ENCODE measurements at regions not wholly inside any gene's neighbourhood (a gene's known extent, or its start where the extent isn't known, plus 50 kb on each side); places are given as distances from the start of the nearest gene placed in this dataset.
"Not testable (repeated sequence)": the region's sequence is repeated elsewhere in the genome, so short reads cannot be mapped to it uniquely, and the experiment has no call there.

DNA sequence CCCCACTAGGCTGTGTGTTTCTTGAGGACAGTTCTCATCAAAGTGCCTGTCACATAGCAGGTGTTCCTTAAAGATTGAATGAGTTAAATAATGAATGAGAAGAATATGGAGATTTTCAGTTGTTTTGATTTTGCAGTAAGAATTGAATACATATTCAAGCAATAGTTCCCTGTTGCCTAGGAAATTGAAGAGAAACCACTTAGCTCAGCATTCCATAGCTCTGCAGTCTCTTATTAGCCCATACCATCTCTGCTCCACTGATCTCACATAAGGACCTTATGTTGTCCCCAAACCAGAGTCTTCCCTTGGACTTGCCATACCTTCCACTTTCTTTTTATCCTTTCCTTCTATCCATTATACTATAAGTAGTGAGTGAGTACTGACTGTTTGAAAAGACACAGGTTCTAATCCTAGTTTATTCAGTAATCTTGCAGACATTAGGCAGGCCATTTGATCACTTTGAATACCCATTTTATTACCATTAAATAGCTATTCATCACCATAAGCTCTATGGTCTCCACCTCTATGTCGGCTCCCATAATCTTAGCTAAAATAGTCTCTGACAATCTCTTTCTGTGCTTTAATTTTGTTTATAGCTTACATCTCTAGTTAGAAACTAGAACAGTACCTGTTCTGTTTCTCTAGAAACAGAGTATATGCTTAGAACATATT lies 1059.6 kb upstream of the SLIT2 start:
- no peak for DNase-seq

DNA sequence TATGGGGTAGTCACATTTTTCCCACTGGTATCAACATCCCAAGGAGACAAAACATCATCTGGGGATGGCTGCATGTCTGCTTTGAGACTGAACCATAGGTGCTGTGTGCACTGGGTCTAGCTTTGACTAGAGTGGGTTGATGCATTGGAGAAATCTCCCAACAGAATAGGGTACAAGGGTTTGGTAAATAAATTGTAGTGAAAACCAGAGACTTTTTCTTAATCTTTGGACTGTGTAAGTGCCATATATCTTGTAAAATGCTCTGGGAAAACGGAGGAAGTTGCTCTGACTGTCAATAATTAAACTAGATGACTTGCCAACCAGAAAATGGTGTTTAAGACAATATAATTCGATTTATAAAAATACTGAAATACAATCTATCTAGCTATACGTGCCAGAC lies 1064.0 kb upstream of the SLIT2 start:
- no peak for DNase-seq

DNA sequence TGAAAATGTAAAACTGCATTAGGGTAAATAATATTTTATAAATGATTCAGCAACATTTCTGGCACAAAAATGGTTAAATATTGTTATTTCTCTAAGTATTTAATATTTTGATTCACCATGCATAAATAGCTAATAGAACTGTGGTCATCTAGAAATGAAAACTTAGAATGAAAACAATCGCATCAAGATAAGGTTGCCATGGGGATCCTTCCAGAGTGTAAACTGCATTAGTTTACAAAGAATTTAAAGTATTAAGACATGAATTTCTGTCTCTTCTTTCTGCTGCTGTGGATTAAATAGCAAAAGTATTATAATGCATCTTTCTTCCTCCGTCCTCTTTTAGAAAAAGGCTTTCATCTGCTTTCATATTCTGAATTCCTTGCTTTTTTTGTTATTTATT lies 1064.6 kb upstream of the SLIT2 start:
- DNase-seq = no peak

DNA sequence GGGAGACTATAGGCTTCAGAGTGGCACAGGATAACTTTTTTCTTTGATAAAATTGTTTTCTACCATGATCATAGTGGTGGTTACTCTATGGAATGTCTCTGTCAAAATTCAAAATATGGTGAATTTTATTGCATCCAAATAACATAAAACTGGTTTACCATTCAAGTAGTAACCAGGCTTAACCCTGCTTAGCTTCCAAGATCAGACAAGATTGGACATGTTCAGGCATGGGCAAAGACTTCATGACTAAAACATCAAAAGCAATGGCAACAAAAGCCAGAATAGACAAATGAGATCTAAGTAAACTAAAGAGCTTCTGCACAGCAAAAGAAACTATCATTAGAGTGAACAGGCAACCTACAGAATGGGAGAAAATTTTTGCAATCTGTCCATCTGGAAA lies 1070.1 kb upstream of the SLIT2 start:
- DNase-seq = not testable (repeated sequence)

DNA sequence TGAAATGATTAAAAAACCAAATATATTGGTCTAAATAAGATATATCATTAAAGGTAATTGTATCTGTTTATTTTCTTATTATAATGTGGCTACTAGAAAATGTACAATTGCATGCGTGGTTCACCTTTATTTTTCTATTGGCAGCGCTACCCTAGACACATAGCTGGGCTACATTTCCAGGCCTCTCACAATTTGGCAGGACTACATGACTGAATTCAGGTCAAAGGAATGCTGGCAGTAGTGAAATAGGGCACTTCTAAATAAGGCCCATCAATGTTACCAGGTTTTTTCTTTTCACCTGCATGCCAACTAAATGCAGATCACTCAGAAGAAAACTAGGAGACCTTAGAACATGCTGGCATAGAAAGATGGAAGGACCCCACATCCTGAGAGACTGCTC lies 1072.9 kb upstream of the SLIT2 start:
- no peak for DNase-seq

DNA sequence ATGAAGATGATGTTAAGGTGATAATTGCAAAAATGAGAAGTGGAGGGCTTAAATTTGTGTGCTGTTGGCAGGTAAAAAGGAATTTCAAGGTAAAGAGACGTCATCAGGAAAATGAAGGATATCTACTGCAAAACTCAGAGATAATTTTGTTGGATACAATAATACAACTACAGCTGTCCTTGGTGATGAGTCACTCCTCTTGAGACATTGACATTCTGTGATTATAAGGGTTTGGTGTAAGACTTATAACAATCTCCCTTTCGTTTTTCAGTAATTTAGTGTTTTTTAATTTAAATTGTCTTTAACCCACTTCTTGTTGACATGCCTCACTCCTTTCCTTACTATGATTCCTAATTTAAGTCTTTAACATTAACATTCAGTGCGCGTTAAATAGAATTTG lies 1074.1 kb upstream of the SLIT2 start:
- DNase-seq = no peak

DNA sequence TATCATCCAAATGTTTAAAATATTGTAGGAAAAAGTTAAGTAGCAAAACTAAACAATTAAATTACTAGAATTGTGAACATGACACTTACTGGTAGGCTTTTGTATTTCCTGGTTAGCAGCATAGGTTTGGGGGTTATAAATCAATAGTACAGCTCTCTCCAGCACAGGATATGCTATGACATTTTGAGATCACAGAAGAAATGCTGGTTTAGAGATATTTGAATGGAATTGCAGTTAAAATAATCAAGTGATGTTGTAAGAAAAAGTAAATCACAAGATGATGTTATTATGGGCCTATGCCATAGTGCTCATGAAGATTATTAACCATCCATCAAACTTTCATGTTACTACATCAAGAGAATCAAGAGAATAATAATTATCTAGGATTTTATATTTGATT lies 1079.9 kb upstream of the SLIT2 start:
- DNase-seq = no peak

DNA sequence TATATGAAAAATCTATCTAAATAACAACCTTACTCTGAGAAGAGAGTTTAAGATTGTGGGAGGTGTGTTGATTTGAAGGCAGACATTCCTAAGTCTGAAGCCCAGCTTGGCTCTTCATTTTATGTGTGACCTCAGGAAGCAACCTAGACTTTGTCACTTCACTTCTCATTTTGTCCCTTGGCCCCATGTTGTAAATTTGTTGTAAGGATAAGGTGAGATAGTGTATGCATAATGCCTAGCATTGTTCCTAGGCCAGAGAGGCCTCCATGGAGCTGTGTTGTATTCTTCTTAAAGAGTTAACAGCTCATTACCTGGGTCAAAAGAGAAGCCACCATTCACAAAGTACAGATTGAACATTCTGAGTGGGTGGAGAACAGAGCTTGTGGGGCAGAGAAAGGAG lies 1084.4 kb upstream of the SLIT2 start:
- no peak for DNase-seq

DNA sequence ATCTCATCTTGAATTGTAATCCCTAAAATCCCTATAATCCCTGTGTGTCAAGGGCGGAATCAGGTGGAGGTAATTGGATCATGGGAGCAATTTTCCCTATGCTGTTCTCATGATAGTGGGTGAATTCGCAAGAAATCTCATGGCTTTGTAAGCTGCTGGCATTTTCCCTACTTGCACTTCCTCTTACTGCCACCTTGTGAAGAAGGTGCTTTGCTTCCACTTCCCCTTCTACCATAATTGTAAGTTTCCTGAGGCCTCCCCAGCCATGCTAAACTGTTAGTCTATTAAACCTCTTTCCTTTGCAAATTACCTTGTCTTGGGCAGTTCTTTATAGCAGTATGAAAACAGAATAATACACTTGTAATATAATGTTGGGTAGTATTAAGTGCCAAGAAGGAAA lies 1087.4 kb upstream of the SLIT2 start:
- no peak for DNase-seq

DNA sequence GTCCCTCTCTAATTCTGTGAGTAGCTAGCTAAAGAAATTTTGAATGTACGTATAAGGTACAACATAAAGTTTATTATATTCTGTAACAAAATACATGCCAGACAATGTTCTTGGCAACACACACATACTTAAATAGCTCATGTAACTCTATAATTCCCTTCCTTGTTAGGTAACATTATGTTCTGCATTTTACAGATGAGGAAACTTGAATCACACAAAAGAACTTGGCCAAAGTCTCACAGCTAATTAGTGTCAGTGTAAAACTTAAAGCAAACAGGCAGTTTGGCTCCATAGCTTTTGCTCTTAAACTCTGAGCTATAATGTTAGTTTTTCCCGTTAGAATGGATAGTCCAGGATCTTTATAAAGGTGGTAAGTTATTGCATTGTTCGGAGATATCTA lies 1091.8 kb upstream of the SLIT2 start:
- DNase-seq = no peak

DNA sequence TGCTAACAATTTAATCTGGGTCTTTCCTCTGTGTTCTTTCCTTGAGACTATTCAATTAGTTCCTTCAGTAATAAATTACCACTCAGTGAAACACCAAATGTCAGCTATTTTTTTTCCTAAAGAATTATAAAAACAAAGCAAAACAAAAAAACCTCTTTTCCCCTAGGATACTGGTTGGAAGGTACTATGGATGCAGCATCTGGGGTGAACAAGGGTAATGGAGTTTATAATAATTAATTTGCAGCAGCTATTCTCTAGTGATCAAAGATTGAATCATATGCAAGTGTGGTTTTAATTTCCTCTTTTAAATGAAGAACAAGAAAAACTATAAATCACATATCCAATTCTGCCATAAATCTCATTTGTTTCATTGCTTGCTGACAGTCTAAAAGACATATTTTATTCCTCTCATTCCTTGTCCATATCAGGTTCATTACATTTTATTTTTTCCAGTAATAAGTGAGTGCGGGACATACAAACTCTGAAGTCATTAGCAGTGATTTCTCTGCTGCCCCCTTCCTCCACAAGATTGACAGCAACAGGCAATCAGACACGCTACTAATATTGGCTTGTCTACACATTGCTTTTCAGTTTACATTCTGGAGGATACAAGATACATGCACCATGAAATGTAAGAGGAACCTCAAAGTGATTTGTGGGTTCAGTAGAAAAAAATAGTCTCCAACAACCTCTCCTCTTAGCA lies 1093.4 kb upstream of the SLIT2 start:
- no peak for DNase-seq

DNA sequence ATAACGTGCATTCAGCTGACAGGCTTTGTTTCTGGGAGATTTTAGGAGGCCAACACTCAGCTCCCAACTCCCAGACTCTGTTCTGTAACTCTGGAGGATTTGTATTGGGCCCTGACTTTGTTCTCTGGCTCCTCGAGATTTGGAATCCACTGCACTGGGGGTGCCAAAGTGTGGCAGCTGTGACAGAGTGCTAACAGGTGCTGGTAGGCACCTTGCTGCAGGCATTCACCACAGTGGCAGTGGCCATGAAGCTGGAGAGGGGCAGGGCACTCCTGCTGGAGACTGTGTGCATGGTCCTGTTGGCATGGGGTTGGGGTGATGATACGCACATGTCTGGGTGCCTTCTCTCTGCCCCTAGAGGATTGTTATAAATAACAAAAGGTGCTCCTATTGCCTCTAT lies 1094.9 kb upstream of the SLIT2 start:
- DNase-seq = no peak

DNA sequence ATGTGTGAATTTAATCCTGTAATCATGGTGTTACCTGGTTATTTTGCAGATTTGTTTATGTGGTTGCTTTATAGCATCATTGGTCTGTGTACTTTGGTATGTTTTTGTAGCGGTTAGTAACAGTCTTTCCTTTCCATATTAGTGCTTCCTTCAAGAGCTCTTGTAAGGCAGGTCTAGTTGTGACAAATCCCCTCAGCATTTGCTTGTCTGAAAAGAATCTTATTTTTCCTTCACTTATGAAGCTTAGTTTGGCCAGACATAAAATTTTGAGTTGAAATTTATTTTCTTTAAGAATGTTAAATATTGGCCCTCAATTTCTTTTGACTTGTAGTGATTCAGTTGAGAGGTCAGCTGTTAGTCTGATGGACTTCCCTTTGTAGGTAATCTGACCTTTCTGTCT lies 1096.1 kb upstream of the SLIT2 start:
- no peak for DNase-seq

DNA sequence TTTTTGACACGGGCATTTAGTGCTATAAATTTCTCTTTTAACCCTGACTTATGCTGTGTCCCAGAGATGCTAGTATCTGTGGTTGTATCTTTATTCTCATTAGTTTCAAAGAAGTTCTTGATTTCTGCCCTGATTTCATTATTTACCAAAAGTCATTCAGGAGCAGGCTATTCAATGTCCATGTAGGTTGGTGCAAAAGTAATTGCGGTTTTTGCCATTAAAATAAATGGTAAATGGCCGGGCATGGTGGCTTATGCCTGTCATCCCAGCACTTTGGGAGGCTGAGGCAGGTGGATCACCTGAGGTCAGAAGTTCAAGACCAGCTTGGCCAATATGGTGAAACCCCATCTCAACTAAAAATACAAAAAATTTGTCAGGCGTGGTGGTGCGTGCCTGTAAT lies 1097.4 kb upstream of the SLIT2 start:
- not testable (repeated sequence) for DNase-seq

DNA sequence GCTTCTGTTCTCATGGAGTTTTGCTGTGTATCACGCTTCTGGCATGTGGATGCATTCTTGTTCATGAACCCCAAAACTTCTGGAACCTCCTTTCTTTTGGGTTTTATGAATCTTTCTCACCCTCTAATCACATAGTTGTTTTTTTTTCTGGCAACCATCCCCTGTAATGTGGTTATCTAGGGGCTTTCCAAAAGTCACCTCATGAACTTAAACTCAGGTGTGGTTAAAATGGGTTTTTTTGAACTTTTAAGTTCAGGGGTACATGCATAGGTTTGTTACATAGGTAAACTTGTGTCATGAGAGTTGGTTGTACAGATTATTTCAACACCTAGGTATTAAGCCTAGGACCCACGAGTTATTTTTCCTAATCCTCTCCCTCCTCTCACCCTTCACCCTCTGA lies 1099.4 kb upstream of the SLIT2 start:
- no peak for DNase-seq

DNA sequence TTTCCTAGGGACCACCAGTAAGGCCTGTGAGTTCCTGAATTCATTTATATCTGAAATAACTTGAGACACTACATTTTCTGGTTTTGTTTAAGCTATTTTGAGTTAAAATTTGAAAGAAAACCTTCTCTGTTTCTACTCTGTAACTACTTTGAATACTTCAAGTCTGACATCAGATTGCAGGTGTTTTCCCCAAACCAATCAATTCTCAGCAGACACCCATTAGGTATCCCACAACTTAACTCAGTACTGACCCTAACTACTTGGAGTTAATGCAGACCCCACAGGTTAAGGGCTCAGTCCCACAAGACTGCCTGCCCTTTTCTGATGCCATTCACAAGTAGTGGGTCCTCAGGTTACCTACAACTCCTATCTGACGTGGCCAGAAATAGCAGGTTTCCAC lies 1100.0 kb upstream of the SLIT2 start:
- DNase-seq = no peak

DNA sequence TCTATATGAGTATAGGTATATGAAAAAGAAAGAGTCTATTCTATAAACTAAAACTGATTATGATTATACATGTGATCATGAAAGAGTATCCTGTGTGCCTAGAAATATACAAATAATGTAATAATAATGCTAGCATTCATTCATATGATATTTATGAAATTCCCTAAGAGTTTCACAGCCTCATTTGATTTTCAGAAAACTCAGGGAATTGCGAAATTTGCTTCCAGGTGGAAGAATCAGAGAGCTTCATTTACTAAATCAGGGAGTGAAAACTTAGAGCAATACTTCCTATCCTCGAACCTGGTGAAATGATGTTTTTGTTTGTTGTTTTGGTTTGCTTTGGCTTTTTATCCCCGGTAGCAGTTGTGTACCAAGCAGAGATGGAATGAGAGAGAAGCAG lies 1105.7 kb upstream of the SLIT2 start:
- DNase-seq = no peak

DNA sequence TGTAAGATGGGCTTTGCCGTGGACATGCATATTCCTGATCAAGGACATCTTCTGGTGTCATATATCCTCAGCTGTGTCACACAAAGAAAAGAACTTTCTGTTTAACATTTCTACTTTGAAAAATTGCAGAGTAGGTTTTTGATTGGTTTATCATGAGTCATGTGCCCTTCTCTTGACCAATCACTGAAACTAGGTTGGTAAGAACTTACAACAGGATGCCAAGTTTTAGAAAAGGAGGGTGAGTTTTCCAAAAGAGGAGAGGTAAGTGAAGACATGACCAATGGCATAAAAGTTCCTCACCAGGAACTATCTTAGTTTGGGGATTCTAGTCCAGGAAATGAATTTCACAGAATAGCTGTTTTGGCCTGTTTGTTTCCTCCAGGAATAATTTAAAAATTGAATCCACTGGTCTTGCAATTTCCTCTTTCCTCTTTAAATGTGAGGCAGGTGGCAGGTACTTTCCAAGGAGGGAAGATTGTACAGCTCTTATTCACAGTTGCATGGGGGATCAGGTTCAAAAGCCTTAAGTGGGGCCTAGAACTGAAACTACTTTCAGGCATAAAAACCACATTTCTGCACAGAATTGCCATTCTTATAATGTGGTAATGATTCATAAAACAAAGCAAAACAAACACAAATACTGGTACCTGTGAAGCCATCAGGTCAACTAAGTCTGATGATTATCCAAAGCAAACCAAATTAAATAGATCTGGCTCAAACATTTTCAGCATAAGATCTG lies 1114.5 kb upstream of the LCORL start:
- no peak for DNase-seq

DNA sequence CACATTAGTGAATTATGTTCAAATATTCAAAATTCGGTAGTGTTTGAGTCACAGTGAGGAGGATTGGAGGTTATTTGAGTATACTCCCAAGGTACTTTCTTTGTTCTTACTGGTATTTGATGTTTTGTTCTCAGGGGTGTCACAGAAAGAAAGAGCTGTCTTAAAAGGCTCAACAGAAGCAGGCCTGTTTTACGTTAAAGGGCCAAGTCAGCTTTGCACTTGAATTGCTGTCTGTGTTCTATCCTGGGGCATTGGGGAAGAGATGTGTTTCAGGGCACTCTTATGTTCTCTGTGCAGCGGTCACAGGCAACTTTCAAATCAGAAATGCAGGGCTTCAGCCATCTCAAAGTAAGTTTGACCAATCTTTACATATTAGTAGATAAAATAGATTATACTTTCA lies 1113.1 kb upstream of the LCORL start:
- DNase-seq = no peak

DNA sequence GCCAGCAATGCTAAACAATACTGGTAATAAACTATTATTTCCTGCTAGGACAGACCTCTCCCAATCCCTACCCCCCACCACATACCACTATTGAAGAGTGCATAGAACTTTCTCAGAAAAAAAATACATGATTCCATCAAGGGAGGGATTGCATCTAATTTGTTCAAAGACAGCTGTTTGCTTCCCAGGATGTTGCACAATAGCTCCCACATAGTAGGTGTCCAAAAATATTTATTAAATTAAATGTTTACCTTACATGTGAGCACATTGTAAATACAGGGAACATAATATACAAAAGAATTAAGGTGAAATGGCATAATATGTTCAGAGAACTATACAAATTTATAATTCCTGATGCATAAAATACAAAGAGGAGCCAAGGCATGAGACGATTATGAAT lies 1111.8 kb upstream of the LCORL start:
- DNase-seq = no peak

DNA sequence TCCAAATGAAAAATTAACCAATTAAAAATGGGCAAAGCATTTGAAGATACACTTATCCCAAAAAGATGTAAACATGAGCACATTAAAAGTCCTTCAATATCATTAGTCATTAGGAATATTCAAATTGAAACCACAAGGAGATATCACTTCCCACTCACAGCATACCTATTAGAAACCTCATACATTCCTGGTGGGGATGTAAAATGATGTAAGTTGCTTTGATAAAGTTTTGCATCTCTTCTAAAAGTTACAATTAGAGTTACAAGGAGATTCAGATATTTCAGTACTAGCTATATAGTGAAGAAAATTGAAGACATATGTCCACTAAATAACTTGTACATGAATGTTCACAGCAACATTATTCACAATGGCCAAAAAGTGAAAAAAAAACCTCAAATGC lies 1109.3 kb upstream of the LCORL start:
- no peak for DNase-seq

DNA sequence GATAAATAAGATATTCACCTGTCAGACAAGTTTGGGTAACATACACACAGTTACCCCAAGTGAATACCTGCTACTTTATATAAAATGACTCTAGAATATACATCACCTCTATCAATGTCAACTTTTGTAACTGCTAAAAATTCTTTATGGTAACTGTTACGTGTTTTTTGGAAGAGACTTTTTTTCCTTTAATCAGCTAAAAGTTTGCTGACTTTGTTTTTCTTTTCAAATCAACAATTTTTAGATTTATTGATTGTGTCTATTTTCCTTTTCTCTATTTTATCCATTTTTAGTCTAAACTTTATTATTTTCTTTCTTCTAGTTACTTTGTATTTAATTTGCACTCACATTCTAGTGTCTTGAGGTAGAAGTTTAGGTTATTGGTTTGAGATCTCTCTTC lies 1106.6 kb upstream of the LCORL start:
- no peak for DNase-seq

DNA sequence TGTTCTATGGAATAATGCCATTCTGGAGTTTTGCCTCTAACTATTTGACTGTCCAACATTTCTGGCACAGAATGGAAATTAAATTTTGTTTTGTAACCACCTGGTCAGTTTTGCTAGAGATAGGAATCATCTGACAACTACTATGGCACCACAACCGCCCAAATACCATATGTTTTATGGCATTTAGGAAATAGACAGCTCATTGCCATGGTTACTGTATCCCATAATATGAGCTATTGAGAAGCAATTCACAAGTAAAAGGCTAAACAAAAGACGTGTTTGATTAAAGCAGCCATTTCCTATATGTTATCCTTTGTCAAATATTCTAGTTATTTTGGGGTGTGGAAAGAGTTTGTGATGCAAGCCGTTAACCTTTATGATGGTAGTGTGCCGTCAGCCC lies 1105.3 kb upstream of the LCORL start:
- no peak for DNase-seq

DNA sequence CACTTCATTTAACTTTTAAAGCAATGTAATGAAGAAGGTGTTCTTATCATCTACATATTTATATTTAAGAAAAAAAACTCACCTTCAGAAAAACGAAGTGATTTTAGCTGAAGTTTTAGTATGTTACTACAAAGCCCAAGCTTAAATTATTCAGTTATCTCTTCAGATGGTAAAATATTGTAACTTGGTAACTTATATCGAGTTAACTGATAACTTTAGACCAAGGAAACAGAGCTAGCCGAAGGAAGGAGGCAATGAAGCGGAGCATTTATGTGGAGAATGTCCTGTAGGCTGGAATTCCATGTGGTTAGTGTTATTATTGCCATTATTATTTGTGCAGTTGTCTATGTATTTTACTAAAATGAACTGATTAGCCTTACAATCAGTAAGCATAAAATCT lies 1102.1 kb upstream of the LCORL start:
- DNase-seq = no peak
